ENCODE measurements at regions not wholly inside any gene's neighbourhood (a gene's known extent, or its start where the extent isn't known, plus 50 kb on each side); places are given as distances from the start of the nearest gene placed in this dataset.

DNA sequence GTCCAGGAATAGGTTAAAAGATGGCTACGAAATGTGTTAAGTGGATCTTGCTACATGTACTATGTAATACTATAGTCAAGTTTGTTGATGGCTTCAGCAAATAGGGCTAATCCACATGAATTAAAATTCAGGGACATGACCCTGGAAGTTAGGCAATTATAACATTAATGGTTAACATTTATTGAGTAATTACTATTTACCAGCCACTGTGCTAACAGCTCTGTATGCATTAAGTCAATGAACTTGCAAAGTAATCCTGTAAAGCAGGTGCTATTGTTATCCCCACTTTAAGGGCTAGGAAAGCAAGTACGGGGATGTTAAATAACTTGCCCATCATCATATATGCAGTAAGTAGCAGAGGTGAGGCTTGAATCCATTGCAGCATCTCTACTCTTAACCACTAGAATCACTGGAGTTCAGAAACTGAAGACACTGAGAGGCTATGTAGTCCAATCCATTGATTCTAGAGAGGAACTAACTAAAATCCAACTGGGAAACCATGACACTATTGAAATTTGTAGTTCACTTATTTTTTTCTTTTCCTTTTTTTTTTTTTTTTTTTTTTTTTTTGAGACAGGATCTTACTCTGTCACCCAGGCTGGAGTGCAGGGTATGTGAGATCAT lies 77.5 kb upstream of the SPINK5 start:
- no peak for DNase-seq (ENCODE audit: low spot score)
- TF ChIP-seq, protein P1, sequence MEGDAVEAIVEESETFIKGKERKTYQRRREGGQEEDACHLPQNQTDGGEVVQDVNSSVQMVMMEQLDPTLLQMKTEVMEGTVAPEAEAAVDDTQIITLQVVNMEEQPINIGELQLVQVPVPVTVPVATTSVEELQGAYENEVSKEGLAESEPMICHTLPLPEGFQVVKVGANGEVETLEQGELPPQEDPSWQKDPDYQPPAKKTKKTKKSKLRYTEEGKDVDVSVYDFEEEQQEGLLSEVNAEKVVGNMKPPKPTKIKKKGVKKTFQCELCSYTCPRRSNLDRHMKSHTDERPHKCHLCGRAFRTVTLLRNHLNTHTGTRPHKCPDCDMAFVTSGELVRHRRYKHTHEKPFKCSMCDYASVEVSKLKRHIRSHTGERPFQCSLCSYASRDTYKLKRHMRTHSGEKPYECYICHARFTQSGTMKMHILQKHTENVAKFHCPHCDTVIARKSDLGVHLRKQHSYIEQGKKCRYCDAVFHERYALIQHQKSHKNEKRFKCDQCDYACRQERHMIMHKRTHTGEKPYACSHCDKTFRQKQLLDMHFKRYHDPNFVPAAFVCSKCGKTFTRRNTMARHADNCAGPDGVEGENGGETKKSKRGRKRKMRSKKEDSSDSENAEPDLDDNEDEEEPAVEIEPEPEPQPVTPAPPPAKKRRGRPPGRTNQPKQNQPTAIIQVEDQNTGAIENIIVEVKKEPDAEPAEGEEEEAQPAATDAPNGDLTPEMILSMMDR (IDR thresholded peaks at IDR 0.05; ENCODE audit: extremely low read depth, insufficient read depth, missing control alignments) = no peak
- in situ Hi-C loops (cut with MboI; ENCODE audit: low pct_unique_long_range_greater_than_20kb, low sequenced_read_pairs, unreplicated experiment) = no loop called here

DNA sequence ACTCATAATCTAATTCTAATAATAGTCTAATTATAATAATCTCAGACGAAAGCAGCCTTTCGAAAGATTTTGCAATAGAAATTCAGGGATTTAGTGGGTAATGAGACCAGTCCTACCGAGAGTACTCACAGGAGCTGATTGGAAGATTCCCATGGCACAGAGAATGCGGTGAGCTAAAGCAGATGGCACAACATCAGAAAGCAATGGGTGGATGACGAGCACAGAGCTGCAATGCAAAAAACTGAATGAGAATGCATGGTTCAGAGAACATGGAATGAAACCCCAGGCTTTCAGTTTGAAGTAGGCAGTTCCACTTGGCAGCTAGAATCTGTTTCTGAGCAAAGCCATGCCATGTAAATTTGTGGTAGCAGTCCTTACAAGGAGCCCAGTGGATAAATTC lies 78.2 kb upstream of the SPINK5 start:
- TF ChIP-seq, protein P1 (IDR thresholded peaks at IDR 0.05; ENCODE audit: extremely low read depth, insufficient read depth, missing control alignments) = no peak
- in situ Hi-C loops (cut with MboI; ENCODE audit: low pct_unique_long_range_greater_than_20kb, low sequenced_read_pairs, unreplicated experiment) = no loop called here
- no peak for DNase-seq (ENCODE audit: low spot score)

DNA sequence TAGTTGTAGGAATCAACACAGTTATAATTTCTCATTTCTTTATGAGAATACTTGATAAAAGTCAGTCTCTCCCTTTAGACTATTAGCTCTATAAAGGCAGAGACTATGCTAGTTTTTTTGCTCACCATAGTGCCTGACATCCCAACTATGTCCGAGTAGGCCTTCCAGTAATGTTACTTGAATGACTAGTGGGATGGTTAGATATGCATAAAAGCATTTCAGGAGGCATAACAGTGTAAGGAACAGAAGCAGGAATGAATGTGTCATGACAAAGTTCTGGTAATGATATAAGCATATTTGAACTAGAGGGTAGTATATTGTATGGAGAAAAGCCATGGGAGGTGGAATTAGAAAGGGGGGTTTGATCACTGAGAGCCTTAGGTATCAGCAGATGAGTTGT lies 77.4 kb upstream of the C5orf46 start:
- in situ Hi-C loops (cut with MboI; ENCODE audit: low pct_unique_long_range_greater_than_20kb, low sequenced_read_pairs, unreplicated experiment) = no loop called here
- no peak for DNase-seq (ENCODE audit: low spot score)
- TF ChIP-seq, protein P1 (IDR thresholded peaks at IDR 0.05; ENCODE audit: extremely low read depth, insufficient read depth, missing control alignments) = no peak

DNA sequence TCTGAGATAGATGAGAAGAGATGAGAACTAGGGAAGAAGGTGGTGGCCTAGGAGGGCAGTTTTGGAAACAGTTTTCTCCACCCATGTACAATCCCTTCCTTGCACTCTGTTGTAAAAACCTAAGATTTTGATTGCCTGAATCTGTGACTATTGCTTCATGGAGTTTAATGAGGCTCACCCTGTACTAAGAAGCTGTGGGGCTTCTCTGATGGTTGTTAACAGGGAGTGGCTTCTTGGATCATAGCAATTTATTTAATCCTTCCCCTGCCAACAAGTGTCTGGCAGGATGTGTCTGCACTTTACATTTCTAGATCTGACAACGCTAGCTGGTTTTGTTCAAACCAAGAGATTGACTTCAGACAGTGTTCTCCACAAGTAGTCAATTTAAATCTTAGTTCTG lies 74.7 kb upstream of the C5orf46 start:
- DNase-seq (ENCODE audit: low spot score) = no peak
- in situ Hi-C loops (cut with MboI; ENCODE audit: low pct_unique_long_range_greater_than_20kb, low sequenced_read_pairs, unreplicated experiment) = no loop called here
- TF ChIP-seq, protein P1 (IDR thresholded peaks at IDR 0.05; ENCODE audit: extremely low read depth, insufficient read depth, missing control alignments) = no peak

DNA sequence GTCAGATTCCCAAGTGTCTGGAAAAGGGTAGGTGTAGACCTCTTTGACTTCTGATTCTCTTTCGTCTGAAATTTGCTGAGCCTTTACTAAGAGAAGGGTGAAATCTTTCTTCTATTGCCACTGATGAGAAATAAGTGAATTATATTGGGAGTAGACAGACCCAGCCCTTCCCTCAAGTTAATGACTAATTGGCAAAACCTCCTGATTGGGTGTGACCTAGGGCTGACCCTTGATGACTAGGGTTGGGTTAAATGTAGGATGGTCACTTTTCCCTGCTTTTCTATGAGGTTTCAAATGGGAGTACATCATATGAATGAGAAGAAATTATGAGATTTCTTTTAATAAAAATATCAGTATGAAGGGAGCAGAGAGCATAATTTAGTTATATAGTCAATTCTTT lies 73.4 kb upstream of the C5orf46 start:
- in situ Hi-C loops (cut with MboI; ENCODE audit: low pct_unique_long_range_greater_than_20kb, low sequenced_read_pairs, unreplicated experiment) = no loop called here
- TF ChIP-seq, protein P1 (IDR thresholded peaks at IDR 0.05; ENCODE audit: extremely low read depth, insufficient read depth, missing control alignments) = no peak
- no peak for DNase-seq (ENCODE audit: low spot score)

DNA sequence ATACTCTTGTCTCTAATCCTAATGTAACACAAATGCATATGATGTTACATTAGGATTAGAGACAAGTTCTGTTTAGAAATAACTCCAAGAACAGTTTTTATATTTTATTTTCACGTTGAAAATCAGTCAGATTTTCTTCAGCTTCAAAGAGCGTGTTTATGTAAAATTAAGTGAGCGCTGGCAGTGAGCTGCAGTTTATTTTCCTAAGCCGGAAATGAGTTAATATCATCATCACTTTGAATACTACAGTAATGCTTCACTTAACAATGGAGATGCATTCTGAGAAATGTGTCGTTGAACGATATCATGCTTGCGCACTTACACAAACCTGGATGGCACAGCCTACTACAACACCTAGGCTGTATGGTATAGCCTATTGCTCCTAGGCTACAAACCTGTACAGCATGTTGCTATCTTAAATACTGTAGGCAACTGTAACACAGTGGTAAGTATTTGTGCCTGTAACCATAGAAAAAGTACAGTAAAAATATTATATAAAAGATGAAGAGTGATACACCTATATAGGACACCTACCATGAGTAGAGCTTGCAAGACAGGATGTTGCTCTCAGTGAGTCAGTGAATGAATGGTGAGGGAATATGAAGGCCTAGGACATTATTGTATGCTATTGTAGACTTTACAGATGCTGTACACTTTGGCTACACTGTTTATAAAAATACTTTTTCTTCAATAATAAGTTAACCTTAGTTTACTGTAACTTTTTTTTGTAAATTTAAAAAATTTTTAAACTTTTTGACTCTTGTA lies 65.9 kb upstream of the C5orf46 start:
- TF ChIP-seq, protein P1 (IDR thresholded peaks at IDR 0.05; ENCODE audit: extremely low read depth, insufficient read depth, missing control alignments) = no peak
- no peak for DNase-seq (ENCODE audit: low spot score)
- in situ Hi-C loops (cut with MboI; ENCODE audit: low pct_unique_long_range_greater_than_20kb, low sequenced_read_pairs, unreplicated experiment) = no loop called here

Measured in GM13977 (cell line).